CD14-positive monocyte (primary cell): ENCODE measurements at regions not wholly inside any gene's neighbourhood (a gene's known extent, or its start where the extent isn't known, plus 50 kb on each side); places are given as distances from the start of the nearest gene placed in this dataset.

Experiments used
- DNase-seq, 3 donors: peaks; one replicate each; pipeline ENCODE4 v3.0.0-alpha.2; 2011 to 2022
- H2AFZ ChIP-seq: 2 replicates; pipeline ENCODE4 v1.6.0; 2012; ENCODE audit warnings: mild to moderate bottlenecking, low read depth, low read length, inconsistent platforms; ENCODE audit not compliant: insufficient read depth, poor library complexity, severe bottlenecking
- H3K27ac ChIP-seq, 2 donors: 1 replicate in 1 of 2; 2 replicates in 1 of 2; pipeline ENCODE4 v1.5.1; 2012 to 2013; ENCODE audit warnings: low read length in 2 of 2, control low read depth in 1 of 2, inconsistent platforms in 1 of 2, low read depth in 1 of 2, mild to moderate bottlenecking in 1 of 2
- H3K27me3 ChIP-seq, 2 donors: one replicate each; pipeline versions ENCODE4 v1.6.0 to v1.6.1; 2011 to 2013; ENCODE audit warnings: low read length in 2 of 2; ENCODE audit not compliant: control insufficient read depth in 2 of 2, insufficient read depth in 2 of 2
- H3K36me3 ChIP-seq, 2 donors: replicated peaks in 1 of 2; 1 replicate in 1 of 2; 2 replicates in 1 of 2; pipeline versions ENCODE4 v1.5.1 to v1.6.1; 2012 to 2013; ENCODE audit warnings: low read length in 2 of 2, control low read depth in 1 of 2, inconsistent platforms in 1 of 2, mild to moderate bottlenecking in 1 of 2; ENCODE audit not compliant: insufficient read depth in 2 of 2, control insufficient read depth in 1 of 2
- H3K4me1 ChIP-seq, 2 donors: 1 replicate in 1 of 2; 2 replicates in 1 of 2; pipeline versions ENCODE4 v1.5.1 to v1.6.1; 2012 to 2013; ENCODE audit warnings: low read length in 2 of 2, control low read depth in 1 of 2, inconsistent platforms in 1 of 2, mild to moderate bottlenecking in 1 of 2, moderate library complexity in 1 of 2; ENCODE audit not compliant: insufficient read depth in 2 of 2, control insufficient read depth in 1 of 2
- H3K4me2 ChIP-seq: replicated peaks from 2 replicates; pipeline ENCODE3; 2012; ENCODE audit warnings: low read length, moderate library complexity, mild to moderate bottlenecking; ENCODE audit not compliant: poor library complexity, severe bottlenecking; ENCODE audit errors: extremely low read depth
- H3K4me3 ChIP-seq, 3 experiments: fragments of 200-600 bp in 1 of 3; sonication (generic) in 1 of 3; replicated peaks in 1 of 3; 1 replicate in 2 of 3; 2 replicates in 1 of 3; pipeline ENCODE4 v1.5.1; 2011 to 2013; ENCODE audit warnings: low read length in 3 of 3, mild to moderate bottlenecking in 3 of 3, control low read depth in 2 of 3, low read depth in 2 of 3, inconsistent platforms in 1 of 3, moderate library complexity in 1 of 3
- H3K79me2 ChIP-seq: 2 replicates; pipeline ENCODE4 v1.6.0; 2012; ENCODE audit warnings: mild to moderate bottlenecking, control low read depth, inconsistent platforms, low read length, moderate library complexity; ENCODE audit not compliant: insufficient read depth
- H3K9ac ChIP-seq: 2 replicates; pipeline ENCODE4 v1.6.0; 2017; ENCODE audit warnings: low read length, mild to moderate bottlenecking; ENCODE audit not compliant: insufficient read depth, poor library complexity, severe bottlenecking
- H3K9me3 ChIP-seq, 2 donors: replicated peaks in 1 of 2; 1 replicate in 1 of 2; 2 replicates in 1 of 2; pipeline versions ENCODE4 v1.5.1 to v1.6.1; 2012 to 2013; ENCODE audit warnings: low read length in 2 of 2, control low read depth in 1 of 2; ENCODE audit not compliant: control insufficient read depth in 1 of 2, insufficient read depth in 1 of 2
- H4K20me1 ChIP-seq: 2 replicates; pipeline ENCODE4 v1.6.0; 2012; ENCODE audit warnings: mild to moderate bottlenecking, low read length, control low read depth, moderate library complexity; ENCODE audit not compliant: insufficient read depth
- H3K27ac Mint-ChIP-seq, 7 donors: one replicate each; pipeline ENCODE4 v1.8.0; 2020; ENCODE audit warnings: mild to moderate bottlenecking in 7 of 7, mixed read lengths in 7 of 7, moderate library complexity in 6 of 7, inconsistent platforms in 2 of 7
- H3K27me3 Mint-ChIP-seq, 3 donors: one replicate each; pipeline ENCODE4 v1.8.0; 2021 to 2022; ENCODE audit warnings: low read depth in 3 of 3, mild to moderate bottlenecking in 3 of 3, mixed read lengths in 3 of 3, moderate library complexity in 3 of 3, inconsistent platforms in 1 of 3
- H3K36me3 Mint-ChIP-seq, 2 donors: one replicate each; pipeline ENCODE4 v1.8.0; 2020; ENCODE audit warnings: mixed read lengths in 2 of 2, inconsistent platforms in 1 of 2, mild to moderate bottlenecking in 1 of 2
- H3K4me1 Mint-ChIP-seq: one replicate; pipeline ENCODE4 v1.8.0; 2020; ENCODE audit warnings: mild to moderate bottlenecking, mixed read lengths
- H3K4me3 Mint-ChIP-seq, 2 donors: one replicate each; pipeline ENCODE4 v1.8.0; 2020; ENCODE audit warnings: mild to moderate bottlenecking in 2 of 2, mixed read lengths in 2 of 2, moderate library complexity in 1 of 2
- H3K9me3 Mint-ChIP-seq, 7 donors: one replicate each; pipeline ENCODE4 v1.8.0; 2020 to 2022; ENCODE audit warnings: mixed read lengths in 7 of 7, mild to moderate bottlenecking in 6 of 7, moderate library complexity in 6 of 7, inconsistent platforms in 2 of 7
- WGBS: methylation state at CpG from one replicate; pipeline ENCODE4 v1.1.5; 2013; ENCODE audit warnings: missing lambda C conversion rate; ENCODE audit not compliant: insufficient coverage; 5-methylcytosine and 5-hydroxymethylcytosine counted together
- intact Hi-C, 2 donors: fragments of 100-400 bp; cut with micrococcal nuclease; formaldehyde crosslinking; loops; one replicate each; pipeline versions ENCODE4 v1.15.0 to v1.15.1; 2023
- TF ChIP-seq, protein P1 (sequence below): fragments of 200-600 bp; IDR thresholded peaks from one replicate; pipeline ENCODE4 v1.8.0; 2022; ENCODE audit warnings: antibody characterized with exemption, mild to moderate bottlenecking

DNA sequence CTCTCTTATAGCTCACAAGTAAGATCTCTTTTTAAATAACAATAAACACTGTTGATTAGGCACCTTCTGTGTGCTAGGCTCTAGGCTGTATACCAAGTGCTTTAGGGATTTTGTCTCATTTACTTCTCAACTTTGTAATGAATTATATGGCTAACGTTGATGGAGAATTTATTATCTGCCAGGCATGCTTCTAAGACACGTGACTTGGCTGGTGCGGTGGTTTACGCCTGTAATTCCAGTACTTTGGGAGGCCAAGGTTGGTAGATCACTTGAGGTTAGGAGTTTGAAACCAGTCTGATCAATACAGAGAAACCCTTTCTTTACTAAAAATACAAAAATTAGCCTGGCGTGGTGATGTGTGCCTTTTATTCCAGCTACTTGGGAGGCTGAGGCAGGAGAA, 1202.8 kb upstream of the TMEM132C start:
- Histone ChIP-seq H3K27ac (no peak overlapping the region), H3K9me3 (peaks cover 0 to 7% of the 10 kb centered on the region in 2 donors), H3K9ac (no peak overlapping the region), H3K4me2 (no peak overlapping the region), H2AFZ (no peak overlapping the region), H3K27me3 (no peaks in the 10 kb centered on the region), H4K20me1 (no peaks in the 10 kb centered on the region), H3K79me2 (no peaks in the 10 kb centered on the region), H3K4me1 (no peaks in the 10 kb centered on the region), H3K36me3 (no peaks in the 10 kb centered on the region), H3K4me3 (no peak overlapping the region)
- H3K4me3 Mint-ChIP-seq: no peak overlapping the region
- peaks cover 0 to 14% (median 0%) of the 10 kb centered on the region in 7 donors for H3K9me3 Mint-ChIP-seq
- no peak for DNase-seq
- peaks cover 0 to 1% (median 0%) of the 10 kb centered on the region in 3 donors for H3K27me3 Mint-ChIP-seq
- no peaks in the 10 kb centered on the region for H3K36me3 Mint-ChIP-seq
- 100% methylated on average over 4 of the region's 5 CpGs for WGBS
- TF ChIP-seq, protein P1, sequence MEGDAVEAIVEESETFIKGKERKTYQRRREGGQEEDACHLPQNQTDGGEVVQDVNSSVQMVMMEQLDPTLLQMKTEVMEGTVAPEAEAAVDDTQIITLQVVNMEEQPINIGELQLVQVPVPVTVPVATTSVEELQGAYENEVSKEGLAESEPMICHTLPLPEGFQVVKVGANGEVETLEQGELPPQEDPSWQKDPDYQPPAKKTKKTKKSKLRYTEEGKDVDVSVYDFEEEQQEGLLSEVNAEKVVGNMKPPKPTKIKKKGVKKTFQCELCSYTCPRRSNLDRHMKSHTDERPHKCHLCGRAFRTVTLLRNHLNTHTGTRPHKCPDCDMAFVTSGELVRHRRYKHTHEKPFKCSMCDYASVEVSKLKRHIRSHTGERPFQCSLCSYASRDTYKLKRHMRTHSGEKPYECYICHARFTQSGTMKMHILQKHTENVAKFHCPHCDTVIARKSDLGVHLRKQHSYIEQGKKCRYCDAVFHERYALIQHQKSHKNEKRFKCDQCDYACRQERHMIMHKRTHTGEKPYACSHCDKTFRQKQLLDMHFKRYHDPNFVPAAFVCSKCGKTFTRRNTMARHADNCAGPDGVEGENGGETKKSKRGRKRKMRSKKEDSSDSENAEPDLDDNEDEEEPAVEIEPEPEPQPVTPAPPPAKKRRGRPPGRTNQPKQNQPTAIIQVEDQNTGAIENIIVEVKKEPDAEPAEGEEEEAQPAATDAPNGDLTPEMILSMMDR: no peak
- no peak overlapping the region for H3K27ac Mint-ChIP-seq
- intact Hi-C loops: no loop called here
- H3K4me1 Mint-ChIP-seq: no peaks in the 10 kb centered on the region

- Histone ChIP-seq H3K9ac (no peak overlapping the region), H4K20me1 (no peaks in the 10 kb centered on the region)
- H3K4me1 Mint-ChIP-seq: no peaks in the 10 kb centered on the region
These were observed 1201.4 kb upstream of the TMEM132C start for GRCh38 chr12:127065595-127065994.

More at GRCh38 chr12:127065595-127065994, 1201.4 kb upstream of the TMEM132C start:
- Mint-ChIP-seq H3K36me3 (no peaks in the 10 kb centered on the region), H3K27ac (no peak overlapping the region), H3K9me3 (peaks cover 0 to 10% (median 0%) of the 10 kb centered on the region in 7 donors), H3K4me3 (no peak overlapping the region), H3K27me3 (peaks cover 0 to 1% (median 0%) of the 10 kb centered on the region in 3 donors)
- WGBS: no CpG with 5 or more reads among the region's 1 CpG
- intact Hi-C loops: no loop called here
- H3K4me3 ChIP-seq: no peak overlapping the region
- no peaks in the 10 kb centered on the region for H3K4me1 ChIP-seq
- no peaks in the 10 kb centered on the region for H3K27me3 ChIP-seq
- no peaks in the 10 kb centered on the region for H3K79me2 ChIP-seq
- no peaks in the 10 kb centered on the region for H3K36me3 ChIP-seq
- H3K27ac ChIP-seq: no peak overlapping the region
- no peak for DNase-seq
- H3K9me3 ChIP-seq: peaks cover 0 to 6% of the 10 kb centered on the region in 2 donors
- TF ChIP-seq, protein P1: no peak
- H2AFZ ChIP-seq: no peak overlapping the region
- no peak overlapping the region for H3K4me2 ChIP-seq
